HG03439 (cell line): ENCODE measurements at regions not wholly inside any gene's neighbourhood (a gene's known extent, or its start where the extent isn't known, plus 50 kb on each side); places are given as distances from the start of the nearest gene placed in this dataset.

Experiments used
- ATAC-seq: cut with Tn5 transposase; IDR thresholded peaks from one replicate; pipeline ENCODE4 v1.9.1; 2021; ENCODE audit warnings: mild to moderate bottlenecking, moderate library complexity; ENCODE audit not compliant: unreplicated experiment

DNA sequence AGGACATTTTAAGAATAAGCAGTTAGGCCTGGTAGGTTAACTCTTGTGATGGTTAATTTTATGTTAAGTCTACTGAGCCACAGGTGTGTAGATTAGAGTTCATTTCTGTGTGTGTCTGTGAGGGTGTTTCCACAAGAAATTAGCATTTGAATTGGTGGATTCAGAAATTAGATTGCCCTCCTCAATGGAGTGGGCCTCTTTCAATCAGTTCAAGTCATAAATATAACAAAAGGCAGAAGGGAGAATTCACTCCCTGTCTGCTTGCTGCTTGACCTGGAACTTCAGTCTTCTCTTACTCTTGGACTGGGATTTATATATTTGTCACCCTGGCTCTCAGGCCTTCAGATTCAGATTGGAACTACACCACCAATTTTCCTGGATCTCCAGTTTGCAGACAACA is 55.3 kb upstream of the POM121L12 start:
- no peak for ATAC-seq

DNA sequence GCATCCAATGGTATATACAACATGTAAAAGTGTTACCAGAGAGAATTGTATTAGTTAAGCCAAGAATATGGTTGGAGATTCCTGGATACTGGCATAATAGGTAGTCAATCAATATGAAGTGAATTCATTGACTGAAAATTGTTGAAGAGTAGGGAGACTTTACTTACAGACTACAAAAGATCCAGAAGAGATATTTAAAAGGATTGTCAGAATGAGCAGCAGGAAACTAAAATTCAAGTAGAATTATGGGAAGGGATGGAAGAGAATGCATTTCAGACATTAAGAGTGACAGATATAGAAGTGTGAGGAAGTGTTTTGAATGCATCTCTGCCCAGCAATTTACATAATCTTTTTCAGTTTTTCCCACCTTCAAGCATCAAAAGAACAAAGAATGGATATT is 62.3 kb upstream of the POM121L12 start:
- ATAC-seq: no peak

DNA sequence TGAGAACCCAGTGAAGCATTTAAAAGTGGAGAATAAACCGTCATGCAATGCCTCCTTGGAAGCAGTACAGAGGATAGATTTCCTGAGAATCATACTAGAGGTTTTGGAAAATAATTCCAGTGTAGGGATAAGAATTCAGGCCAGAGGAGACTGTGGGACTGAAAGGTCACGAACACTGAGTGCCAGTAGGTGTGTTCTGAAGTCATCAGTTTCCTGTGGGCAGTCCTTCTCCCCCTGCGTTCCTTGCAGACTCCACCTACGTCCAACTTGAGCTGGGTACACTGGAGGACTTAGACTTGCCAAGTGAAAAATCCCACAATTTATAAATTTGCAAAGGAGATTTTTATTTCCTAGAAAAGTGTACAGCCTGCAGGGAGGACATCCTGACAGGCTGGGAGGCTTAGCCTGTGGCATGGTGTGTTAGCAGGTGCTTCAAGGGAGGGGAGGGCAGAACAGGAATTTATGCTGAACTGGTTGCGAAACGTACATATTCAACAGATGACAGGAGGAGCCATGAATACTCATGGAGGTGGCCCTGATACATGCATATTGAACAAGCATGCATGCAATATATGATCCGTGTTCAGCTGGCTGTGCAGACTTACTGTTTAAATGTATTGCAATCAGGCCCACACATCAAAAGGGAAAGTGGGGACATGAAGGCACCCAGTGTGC is 72.9 kb upstream of the POM121L12 start:
- ATAC-seq: no peak

- ATAC-seq: no peak
Observed at GRCh38 chr7:52961084-52961483, 74.3 kb upstream of the POM121L12 start.

DNA sequence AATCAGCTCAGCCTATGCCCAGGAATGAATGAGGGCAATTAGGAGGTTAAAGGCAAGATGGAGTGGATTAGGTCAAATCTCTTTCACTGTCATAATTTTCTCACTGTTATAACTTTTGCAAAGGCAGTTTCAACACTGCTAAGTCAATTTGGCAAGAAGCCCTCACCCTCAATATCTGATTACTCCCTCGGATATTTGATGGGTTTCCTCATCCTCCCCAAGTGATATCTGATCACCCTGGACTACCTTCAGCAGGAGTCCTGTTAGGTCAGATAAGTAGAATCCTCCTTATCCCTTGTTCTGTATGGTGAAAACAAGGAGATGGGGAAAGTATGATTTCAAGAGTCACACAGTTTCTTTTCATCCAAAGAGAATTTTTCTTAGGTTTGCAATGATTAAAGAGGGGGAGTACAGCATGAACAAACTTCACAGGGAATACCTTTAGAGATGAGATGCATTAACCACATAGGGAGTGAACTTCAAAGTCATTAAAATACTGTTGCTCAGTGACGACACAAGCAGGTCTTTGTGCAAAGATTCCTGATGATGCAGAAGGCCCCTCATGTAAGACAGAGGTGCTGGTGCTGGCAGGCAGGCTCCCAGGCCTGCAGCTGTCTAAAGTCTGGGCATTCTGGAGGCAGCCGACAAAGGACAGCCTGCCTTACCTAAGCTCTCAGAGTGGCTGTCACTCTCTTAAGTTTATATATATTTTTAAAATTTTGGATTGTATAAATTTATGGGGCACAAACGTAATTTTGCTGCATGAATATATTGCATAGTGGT is 75.4 kb upstream of the POM121L12 start:
- no peak for ATAC-seq

DNA sequence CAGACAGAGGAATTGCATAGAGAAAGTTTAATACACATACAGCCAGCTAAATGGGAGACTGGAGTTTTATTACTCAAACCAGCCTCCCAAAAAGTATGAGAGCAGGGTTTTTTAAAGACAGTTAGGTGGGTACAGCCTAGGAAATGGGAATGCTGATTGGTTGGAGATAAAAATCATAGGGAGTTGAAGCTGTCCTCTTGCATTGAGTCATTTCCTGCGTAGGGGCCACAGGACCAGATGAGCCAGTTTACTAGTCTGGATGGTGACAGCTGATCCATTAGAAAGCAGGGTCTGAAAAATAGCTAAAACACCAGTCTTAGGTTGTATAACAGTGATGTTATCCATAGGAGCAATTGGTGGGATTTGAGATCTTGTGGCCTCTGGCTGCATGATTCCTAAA is 76.1 kb upstream of the POM121L12 start:
- no peak for ATAC-seq

DNA sequence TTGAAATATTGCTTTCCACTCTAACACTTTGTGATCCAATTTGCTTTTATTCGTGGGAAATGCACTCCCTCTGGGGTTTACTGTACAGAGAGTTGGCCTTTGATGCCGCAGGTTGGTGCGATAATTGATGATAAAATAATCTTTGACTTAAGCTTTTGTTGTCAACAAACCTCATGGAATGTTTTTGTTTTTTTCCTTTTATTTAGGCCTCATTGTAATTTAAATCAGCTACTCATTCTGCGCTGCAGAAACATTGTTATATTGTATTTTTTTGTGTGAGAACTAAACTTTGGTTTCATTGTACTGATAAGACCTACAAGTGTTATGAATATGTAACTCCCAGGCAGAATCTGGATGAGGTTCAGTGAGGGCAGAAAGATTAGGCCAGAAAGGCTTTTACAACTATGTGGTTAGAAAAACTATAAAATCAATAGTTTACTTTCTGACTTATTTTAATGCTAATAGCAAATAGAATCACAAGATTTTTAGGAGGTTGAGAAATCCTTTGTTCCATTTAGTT is 76.8 kb upstream of the POM121L12 start:
- no peak for ATAC-seq

DNA sequence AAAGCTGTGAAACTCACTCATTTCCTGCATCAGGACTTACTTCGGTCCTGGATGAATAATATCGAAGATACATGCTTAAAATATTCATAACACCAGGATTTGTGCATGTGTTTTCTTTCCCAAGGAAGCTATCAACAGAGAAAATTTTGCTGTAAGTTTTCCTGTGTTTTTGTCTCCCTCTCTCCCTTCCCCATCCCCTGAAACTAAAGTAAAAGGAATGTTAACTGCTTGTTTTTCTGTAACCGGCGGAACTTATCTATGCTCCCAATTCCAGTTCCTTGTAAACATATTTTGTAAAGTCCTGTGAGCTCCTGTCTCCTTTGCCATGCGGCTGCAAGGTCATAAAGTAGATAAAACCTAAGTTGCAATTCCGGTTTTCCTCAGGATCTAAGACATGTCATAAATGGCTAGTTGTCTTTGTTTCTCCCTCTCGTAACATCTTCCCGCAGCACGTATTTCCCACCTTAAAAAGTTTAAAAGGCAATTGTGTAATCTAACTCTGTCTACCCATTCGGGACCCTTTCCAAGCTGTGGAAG is 79.0 kb upstream of the POM121L12 start:
- ATAC-seq: no peak

DNA sequence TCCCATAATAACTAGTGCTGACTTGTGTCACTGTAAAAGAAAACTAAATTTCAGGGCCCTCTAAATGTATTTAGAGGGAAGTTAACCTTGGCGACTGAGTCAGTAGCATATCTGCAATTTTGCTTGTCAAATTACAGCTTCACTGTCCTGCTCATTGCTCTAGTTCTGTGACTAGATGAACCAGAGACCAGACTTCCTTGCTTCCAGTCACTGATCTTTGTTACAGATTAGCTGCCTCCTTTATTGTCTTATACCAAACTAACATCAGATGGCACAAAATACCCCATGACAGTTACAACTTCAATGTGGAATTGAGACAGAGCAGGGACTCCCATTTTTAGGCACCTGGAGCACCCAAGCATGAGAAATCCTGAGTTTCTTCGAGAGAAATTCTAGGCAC is 79.9 kb upstream of the POM121L12 start:
- no peak for ATAC-seq

DNA sequence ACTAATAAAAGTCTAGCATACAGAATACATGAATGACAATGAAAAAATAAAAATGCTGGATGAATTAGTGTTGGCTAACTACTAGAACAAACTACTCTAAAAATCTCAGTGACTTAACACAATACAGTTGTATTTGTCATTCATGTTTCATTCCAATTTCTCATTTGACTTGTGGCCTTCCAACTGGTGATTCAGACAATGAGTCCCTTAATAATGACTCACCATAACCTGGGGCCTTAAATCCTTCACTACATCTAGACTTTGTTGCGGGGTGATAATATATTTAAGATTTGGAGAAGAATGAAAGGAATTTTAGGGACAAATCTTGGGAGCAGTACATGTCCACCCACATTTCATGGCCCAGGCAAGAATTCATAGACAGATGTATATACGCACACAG is 90.5 kb upstream of the POM121L12 start:
- ATAC-seq: no peak

DNA sequence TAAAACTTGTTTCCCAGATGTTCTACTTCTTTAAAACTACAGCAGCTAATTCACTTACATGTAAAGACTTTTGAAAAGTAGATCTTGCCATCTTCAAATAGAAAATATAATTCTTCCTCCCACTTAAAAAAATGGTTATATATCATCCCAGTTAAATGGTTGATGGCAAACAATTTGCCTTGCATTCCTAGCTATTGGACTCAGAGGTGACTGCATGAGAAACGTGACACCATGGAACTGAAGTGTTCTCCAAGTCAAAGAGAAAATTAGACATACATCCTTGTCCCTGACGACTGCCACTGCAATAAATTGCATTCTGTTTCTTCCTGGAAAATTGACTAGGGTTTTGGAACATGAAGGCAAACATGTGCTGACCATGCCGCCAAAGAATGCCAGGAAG is 95.0 kb upstream of the POM121L12 start:
- ATAC-seq: no peak

GRCh38 chr7:52938455-52939133 is 96.8 kb upstream of the POM121L12 start:
- no peak for ATAC-seq

- ATAC-seq: no peak
Observed at GRCh38 chr7:52936750-52937149, 98.7 kb upstream of the POM121L12 start.

GRCh38 chr7:52928591-52928990 is 106.8 kb upstream of the POM121L12 start:
- ATAC-seq: no peak

- ATAC-seq: no peak
Observed at GRCh38 chr7:52925332-52925731, 110.1 kb upstream of the POM121L12 start.

- ATAC-seq: no peak
Observed at GRCh38 chr7:52920977-52921376, 114.5 kb upstream of the POM121L12 start.

- ATAC-seq: no peak
Observed at GRCh38 chr7:52917982-52918578, 117.4 kb upstream of the POM121L12 start.

DNA sequence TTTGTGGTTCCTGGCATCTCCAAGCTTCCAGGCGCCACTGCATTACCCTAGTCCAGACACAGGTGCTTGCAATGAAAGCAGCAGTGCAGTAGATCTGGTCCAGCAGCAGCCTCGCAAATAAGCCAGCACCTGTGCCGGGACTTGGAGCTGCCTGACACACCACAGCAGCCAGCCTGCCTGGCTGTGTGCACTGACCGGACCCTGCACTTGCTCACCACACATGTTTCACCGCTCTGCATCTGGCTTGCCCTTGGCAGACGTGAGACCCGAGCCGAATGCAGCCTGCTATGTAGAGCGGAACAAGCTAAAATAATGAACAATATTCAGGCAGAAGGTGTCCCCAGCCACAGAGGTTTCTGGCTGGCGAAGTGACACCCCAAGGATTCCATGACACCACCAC is 123.6 kb upstream of the POM121L12 start:
- no peak for ATAC-seq

DNA sequence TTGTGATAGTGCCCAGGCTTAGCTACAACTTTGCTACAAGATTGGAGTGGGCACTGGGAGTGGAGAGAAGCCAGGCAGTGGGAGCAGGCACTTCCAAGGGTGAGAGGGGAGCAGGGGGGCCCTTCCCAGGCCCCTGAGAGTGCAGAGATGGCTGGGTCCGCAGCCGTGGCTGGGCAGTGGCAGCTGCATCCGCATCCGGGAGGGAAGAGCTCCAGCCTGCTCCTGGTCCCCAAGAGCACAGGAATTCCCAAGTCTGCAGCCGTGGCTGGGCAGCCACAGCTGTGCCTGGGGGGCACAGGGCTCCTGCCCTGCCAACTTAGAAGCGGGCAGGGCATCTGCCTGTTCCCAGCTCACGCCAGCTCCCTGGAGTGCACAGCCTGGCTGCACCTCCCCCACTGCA is 124.1 kb upstream of the POM121L12 start:
- no peak for ATAC-seq

- no peak for ATAC-seq
Observed at GRCh38 chr7:52909935-52910334, 125.5 kb upstream of the POM121L12 start.

- no peak for ATAC-seq
Observed at GRCh38 chr7:52909131-52909530, 126.3 kb upstream of the POM121L12 start.
